ENCODE measurements at regions not wholly inside any gene's neighbourhood (a gene's known extent, or its start where the extent isn't known, plus 50 kb on each side); places are given as distances from the start of the nearest gene placed in this dataset.
"Not testable (repeated sequence)": the region's sequence is repeated elsewhere in the genome, so short reads cannot be mapped to it uniquely, and the experiment has no call there.

GRCh38 chr22:11288246-11289220, 4239.5 kb upstream of the OR11H1 start:
- not testable (repeated sequence) for TF ChIP-seq SIN3B (IDR thresholded peaks at IDR 0.05; ENCODE audit: low read depth); CTCF (IDR thresholded peaks at IDR 0.05 in 2 of 3, conservative IDR thresholded peaks at IDR 0.05 in 1 of 3; ENCODE audit: insufficient read depth in 2 of 3, low read depth in 1 of 3, low read length in 3 of 3); POLR2AphosphoS5 (IDR thresholded peaks at IDR 0.05; ENCODE audit: control insufficient read depth, insufficient read depth, low read depth, low read length); MBD2 (IDR thresholded peaks at IDR 0.05; ENCODE audit: borderline replicate concordance, low read depth); MAZ (CRISPR knock-in tag; conservative IDR thresholded peaks at IDR 0.05 in 1 of 2, IDR thresholded peaks at IDR 0.05 in 1 of 2); RCOR1 (IDR thresholded peaks at IDR 0.05; ENCODE audit: borderline replicate concordance in 1 of 2, low read depth in 2 of 2, low read length in 2 of 2); NFE2L1 (tag; IDR thresholded peaks at IDR 0.05; ENCODE audit: borderline replicate concordance, low read depth); ZBTB17 (CRISPR knock-in tag; IDR thresholded peaks at IDR 0.05); ZEB2 (IDR thresholded peaks at IDR 0.05); THRA (IDR thresholded peaks at IDR 0.05); E4F1 (CRISPR knock-in tag; IDR thresholded peaks at IDR 0.05; ENCODE audit: borderline replicate concordance)
